ENCODE measurements at regions not wholly inside any gene's neighbourhood (a gene's known extent, or its start where the extent isn't known, plus 50 kb on each side); places are given as distances from the start of the nearest gene placed in this dataset.

DNA sequence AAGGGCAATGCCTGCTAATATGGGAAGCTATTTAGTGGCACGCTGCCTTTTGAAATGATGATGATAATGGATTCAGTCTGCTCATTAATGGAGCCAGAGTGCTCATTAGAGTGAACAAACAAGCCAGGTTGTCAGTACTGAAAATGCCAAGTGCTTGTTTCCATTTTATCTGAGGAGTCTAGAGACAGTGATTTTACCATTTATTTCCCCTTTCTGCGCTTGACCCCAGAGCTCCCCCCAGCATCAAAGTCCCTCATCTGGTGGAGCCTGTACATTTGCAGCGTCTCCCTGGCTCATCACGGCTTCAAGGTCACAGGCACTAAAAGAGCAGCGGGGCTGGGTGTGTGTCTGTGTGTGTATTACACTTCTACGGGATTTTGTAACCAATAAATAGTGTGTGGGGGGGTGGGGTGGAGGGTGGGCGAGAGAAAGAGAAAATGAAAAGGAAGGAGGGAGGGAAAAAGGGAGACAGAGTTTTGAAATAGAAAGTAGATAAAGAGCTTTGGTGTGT lies 553.8 kb downstream of the TFEC start:
- TF ChIP-seq, protein P1, sequence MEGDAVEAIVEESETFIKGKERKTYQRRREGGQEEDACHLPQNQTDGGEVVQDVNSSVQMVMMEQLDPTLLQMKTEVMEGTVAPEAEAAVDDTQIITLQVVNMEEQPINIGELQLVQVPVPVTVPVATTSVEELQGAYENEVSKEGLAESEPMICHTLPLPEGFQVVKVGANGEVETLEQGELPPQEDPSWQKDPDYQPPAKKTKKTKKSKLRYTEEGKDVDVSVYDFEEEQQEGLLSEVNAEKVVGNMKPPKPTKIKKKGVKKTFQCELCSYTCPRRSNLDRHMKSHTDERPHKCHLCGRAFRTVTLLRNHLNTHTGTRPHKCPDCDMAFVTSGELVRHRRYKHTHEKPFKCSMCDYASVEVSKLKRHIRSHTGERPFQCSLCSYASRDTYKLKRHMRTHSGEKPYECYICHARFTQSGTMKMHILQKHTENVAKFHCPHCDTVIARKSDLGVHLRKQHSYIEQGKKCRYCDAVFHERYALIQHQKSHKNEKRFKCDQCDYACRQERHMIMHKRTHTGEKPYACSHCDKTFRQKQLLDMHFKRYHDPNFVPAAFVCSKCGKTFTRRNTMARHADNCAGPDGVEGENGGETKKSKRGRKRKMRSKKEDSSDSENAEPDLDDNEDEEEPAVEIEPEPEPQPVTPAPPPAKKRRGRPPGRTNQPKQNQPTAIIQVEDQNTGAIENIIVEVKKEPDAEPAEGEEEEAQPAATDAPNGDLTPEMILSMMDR (IDR thresholded peaks at IDR 0.05), result no peak
- no peak for TF ChIP-seq EZH2phosphoT487 (IDR thresholded peaks at IDR 0.05)
- TF ChIP-seq EZH2 (IDR thresholded peaks at IDR 0.05), result no peak
